ENCODE measurements at regions not wholly inside any gene's neighbourhood (a gene's known extent, or its start where the extent isn't known, plus 50 kb on each side); places are given as distances from the start of the nearest gene placed in this dataset.

GRCh38 chr10:62741996-62742395 is 62.5 kb upstream of the ADO start:
- Mint-ChIP-seq H3K4me1 (peaks cover 6% of the 10 kb centered on the region), H3K27ac (ENCODE audit: low read depth) (no peak overlapping the region), H3K4me3 (no peak overlapping the region), H3K9me3 (no peaks in the 10 kb centered on the region), H3K27me3 (no peaks in the 10 kb centered on the region), H3K36me3 (ENCODE audit: insufficient read depth) (peaks cover 2% of the 10 kb centered on the region)
- DNase-seq (ENCODE audit: low spot score in 2 of 2) (no peak), ATAC-seq (replicated peaks; ENCODE audit: extremely low read depth, poor library complexity, severe bottlenecking) (no peak)

DNA sequence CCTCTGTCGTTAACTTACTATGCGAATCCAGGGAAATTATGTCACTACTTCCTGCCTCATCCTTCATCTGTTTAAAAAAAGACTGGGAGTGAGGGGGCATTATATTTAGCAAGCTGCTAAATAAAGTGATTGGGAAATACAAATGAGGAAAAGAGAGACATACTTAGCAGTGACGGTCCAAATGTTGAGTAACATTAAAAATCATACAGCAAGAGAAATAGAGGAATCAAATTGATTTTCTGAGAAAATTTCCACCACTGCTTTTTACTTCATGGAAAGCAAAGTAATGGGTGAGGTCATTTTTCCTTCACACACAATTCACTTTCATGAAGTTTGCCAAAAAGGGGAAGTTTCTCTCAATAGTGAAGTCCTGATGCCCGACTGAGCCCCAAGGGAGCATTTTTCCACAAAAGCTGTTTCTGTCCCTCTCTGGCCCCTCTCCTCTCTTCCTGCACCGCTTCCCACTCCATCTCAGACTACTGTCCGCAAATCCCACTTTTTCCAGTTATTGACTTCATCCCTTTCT is 61.9 kb upstream of the ADO start:
- Mint-ChIP-seq H3K4me1 (peaks cover 6% of the 10 kb centered on the region), H3K36me3 (ENCODE audit: insufficient read depth) (peaks cover 2% of the 10 kb centered on the region), H3K4me3 (no peak overlapping the region), H3K27me3 (no peaks in the 10 kb centered on the region), H3K9me3 (no peaks in the 10 kb centered on the region), H3K27ac (ENCODE audit: low read depth) (no peak overlapping the region)
- ATAC-seq (replicated peaks; ENCODE audit: extremely low read depth, poor library complexity, severe bottlenecking) (no peak), DNase-seq (ENCODE audit: low spot score in 2 of 2) (no peak)

GRCh38 chr10:62744136-62744535 is 60.4 kb upstream of the ADO start:
- Mint-ChIP-seq H3K36me3 (ENCODE audit: insufficient read depth) (peaks cover under 1% of the 10 kb centered on the region), H3K9me3 (no peaks in the 10 kb centered on the region), H3K27ac (ENCODE audit: low read depth) (no peak overlapping the region), H3K4me1 (peaks cover 19% of the 10 kb centered on the region), H3K4me3 (no peak overlapping the region), H3K27me3 (no peaks in the 10 kb centered on the region)
- ATAC-seq (replicated peaks; ENCODE audit: extremely low read depth, poor library complexity, severe bottlenecking) = no peak
- no peak for DNase-seq (ENCODE audit: low spot score in 2 of 2)

DNA sequence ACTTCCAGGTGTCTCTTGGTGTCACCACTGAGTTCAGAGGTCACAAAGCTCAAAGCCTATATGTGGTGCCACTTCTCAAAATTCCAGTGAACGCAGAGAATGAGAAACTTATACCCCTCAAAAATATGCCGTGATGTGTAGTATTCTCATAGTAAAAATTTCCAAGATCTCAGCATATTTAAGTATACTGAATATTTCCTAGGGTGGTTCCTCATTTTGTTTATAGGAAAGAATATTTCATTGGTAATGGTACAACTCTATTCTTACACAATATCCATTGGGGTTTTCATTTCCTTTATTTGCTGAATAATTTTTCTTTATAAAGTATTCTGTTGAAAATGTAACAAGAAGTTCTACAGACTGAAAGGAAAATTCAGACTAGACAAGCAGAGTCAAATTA is 58.9 kb upstream of the ADO start:
- Mint-ChIP-seq H3K9me3 (no peaks in the 10 kb centered on the region), H3K27ac (ENCODE audit: low read depth) (no peak overlapping the region), H3K4me1 (peaks cover 24% of the 10 kb centered on the region), H3K36me3 (ENCODE audit: insufficient read depth) (no peaks in the 10 kb centered on the region), H3K27me3 (no peaks in the 10 kb centered on the region), H3K4me3 (no peak overlapping the region)
- ATAC-seq (replicated peaks; ENCODE audit: extremely low read depth, poor library complexity, severe bottlenecking) (no peak), DNase-seq (ENCODE audit: low spot score in 2 of 2) (no peak)

DNA sequence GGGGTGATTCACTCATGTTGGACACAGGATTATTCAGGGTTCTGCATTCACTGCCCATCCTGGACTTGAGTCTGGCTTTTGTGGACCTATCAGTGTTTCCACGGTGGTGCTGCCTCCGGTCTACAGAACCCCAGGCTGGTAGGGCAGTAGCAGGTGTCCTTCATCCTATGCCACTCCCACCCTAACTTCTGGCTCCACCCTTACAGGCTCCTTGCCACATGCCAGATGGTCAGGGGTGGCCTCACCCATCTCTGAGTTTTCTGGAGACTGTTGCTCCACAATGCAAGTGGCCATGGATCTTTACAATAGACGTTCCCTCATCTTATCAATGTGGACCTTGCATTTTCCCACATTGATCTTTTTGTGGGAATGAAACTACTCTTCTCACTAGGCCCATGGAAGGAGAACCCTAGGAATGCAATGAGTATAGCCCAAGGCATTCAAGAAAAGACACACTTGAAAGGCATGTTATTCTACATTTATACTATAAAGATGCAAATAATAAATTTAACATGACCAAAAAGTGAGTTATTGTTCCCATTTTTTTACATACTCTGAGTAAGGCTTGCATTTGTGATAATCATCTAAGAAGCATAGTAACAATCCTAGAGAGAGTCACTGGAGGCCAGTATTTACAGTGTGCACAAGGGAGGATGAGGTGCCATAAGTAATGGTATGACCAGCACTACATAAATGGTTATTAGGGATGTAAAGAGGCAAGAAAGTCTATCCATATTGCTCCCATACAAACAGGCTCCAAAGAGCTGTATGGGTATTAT is 57.4 kb upstream of the ADO start:
- ATAC-seq (replicated peaks; ENCODE audit: extremely low read depth, poor library complexity, severe bottlenecking) = no peak
- no peak for DNase-seq (ENCODE audit: low spot score in 2 of 2)
- Mint-ChIP-seq H3K27me3 (no peaks in the 10 kb centered on the region), H3K4me3 (no peak overlapping the region), H3K9me3 (no peaks in the 10 kb centered on the region), H3K4me1 (peaks cover 24% of the 10 kb centered on the region), H3K36me3 (ENCODE audit: insufficient read depth) (no peaks in the 10 kb centered on the region), H3K27ac (ENCODE audit: low read depth) (no peak overlapping the region)

DNA sequence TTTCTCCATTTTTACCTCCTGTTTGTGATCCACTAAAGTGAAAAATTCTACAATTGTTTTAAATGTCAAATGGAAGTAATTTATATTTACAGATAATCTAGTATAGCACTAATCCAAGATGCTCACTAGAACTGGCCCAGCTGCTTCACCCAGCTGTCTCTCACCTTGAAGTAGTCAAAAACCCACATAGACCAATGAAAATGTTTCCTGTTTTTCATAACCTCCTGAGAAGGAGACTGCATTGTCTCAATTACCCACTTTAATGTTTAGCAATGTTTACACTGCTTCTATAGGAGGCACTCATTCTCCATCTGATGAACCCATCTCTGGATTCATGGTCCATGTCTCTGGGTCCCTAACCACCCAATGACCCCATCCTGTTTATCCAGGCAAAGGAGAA is 56.1 kb upstream of the ADO start:
- peaks cover 17% of the 10 kb centered on the region for H3K4me1 Mint-ChIP-seq
- no peak for DNase-seq (ENCODE audit: low spot score in 2 of 2)
- H3K27ac Mint-ChIP-seq (ENCODE audit: low read depth) = no peak overlapping the region
- ATAC-seq (replicated peaks; ENCODE audit: extremely low read depth, poor library complexity, severe bottlenecking) = peak; percentile 82
- H3K4me3 Mint-ChIP-seq = no peak overlapping the region
- H3K36me3 Mint-ChIP-seq (ENCODE audit: insufficient read depth) = no peaks in the 10 kb centered on the region
- no peaks in the 10 kb centered on the region for H3K9me3 Mint-ChIP-seq
- H3K27me3 Mint-ChIP-seq = no peaks in the 10 kb centered on the region

DNA sequence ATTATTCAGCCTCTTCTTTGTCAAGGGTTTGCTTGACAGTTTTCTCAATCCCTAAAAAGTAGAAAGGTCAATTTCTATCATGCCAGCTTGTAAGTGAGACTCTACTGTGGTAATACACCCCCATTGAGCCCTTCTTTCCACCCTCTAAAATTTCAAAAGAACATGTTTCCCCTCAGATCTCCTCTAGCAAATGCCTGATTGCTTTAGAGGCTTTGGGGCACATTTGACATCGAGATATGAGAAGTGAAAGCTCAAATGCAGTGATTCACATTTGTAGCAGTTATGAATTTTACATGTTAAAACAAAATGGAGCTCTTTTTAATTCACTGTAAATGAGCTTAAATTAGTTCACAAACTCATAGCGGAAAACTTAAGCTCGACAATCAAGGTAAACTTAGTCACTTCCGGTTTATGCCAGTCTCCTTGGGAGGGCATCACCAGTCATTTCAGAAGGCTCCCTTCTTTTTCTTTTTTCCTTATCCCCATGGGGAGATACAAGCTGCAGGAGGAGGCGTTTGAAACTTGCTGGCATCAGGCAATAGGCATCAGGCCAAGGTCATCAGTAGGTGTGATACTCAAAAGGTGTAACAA is 55.3 kb upstream of the ADO start:
- H3K36me3 Mint-ChIP-seq (ENCODE audit: insufficient read depth) = no peaks in the 10 kb centered on the region
- H3K27ac Mint-ChIP-seq (ENCODE audit: low read depth) = no peak overlapping the region
- DNase-seq (ENCODE audit: low spot score in 2 of 2) (no peak), ATAC-seq (replicated peaks; ENCODE audit: extremely low read depth, poor library complexity, severe bottlenecking) (no peak)
- peaks cover 17% of the 10 kb centered on the region for H3K4me1 Mint-ChIP-seq
- no peaks in the 10 kb centered on the region for H3K9me3 Mint-ChIP-seq
- no peak overlapping the region for H3K4me3 Mint-ChIP-seq
- H3K27me3 Mint-ChIP-seq = no peaks in the 10 kb centered on the region
